IPS-11a (cell line): ENCODE measurements at regions not wholly inside any gene's neighbourhood (a gene's known extent, or its start where the extent isn't known, plus 50 kb on each side); places are given as distances from the start of the nearest gene placed in this dataset.
"Not testable (repeated sequence)": the region's sequence is repeated elsewhere in the genome, so short reads cannot be mapped to it uniquely, and the experiment has no call there.

Experiments used
- H3K4me3 ChIP-seq: one replicate; pipeline ENCODE4 v1.5.1; 2013; ENCODE audit warnings: low read depth, low read length, control low read depth

GRCh38 chr1:188652678-188653077, 1823.9 kb downstream of the PLA2G4A start:
- no peak overlapping the region for H3K4me3 ChIP-seq

- H3K4me3 ChIP-seq = not testable (repeated sequence)
These were observed 1821.7 kb downstream of the BRINP3 start for GRCh38 chr1:188655966-188656365.

DNA sequence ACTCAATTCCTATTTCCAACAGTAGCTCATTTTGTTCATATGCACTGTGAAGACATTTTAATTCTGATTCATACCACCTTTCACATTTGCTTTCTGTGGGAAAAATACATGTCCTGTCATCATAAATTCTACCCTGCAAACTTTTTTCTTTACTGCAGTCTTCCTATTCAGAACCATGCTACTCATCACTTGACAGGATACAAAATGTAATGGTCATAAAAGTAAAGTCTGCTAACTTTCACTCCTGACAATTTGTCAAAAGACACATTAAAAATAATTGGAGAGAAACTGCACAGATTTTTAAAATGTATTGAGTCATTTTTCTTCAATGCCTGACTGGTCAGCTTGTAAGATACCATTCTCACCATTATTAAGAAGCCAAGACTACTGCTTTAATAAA, 1817.1 kb downstream of the BRINP3 start:
- H3K4me3 ChIP-seq = no peak overlapping the region

GRCh38 chr1:188665477-188665876, 1812.2 kb downstream of the BRINP3 start:
- no peak overlapping the region for H3K4me3 ChIP-seq

- H3K4me3 ChIP-seq = no peak overlapping the region
These were observed 1809.6 kb downstream of the BRINP3 start for GRCh38 chr1:188668083-188668482.

DNA sequence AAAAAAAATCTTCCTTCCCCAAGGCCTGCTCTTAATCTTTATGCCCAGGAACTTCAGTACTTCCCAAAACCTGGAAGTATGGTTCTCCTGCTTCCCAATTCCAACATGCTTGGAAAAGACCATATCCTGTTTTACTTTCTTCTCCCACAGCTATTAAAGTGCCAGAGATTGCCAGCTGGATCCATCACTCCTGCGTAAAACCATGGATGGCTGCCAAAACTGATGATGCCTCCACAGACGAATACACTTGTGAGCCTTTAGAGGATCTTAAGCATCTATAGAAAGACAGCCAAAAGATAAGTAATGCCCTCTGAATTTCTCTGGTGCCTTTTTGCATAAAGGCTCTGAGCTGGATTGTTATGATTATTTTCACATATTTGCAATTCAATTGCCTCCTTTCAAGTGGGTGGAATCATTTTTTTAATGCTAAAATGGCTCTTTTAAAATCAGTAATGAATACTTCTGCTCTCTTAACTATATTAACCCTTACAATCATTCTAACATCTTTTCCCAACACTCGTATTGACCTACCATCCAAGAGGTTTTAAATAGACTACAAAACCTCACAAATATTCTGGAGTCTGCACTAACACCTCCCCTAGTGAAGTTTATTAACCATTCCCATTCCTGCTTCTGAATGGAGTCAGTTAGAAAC, 1807.8 kb downstream of the BRINP3 start:
- H3K4me3 ChIP-seq = no peak overlapping the region

DNA sequence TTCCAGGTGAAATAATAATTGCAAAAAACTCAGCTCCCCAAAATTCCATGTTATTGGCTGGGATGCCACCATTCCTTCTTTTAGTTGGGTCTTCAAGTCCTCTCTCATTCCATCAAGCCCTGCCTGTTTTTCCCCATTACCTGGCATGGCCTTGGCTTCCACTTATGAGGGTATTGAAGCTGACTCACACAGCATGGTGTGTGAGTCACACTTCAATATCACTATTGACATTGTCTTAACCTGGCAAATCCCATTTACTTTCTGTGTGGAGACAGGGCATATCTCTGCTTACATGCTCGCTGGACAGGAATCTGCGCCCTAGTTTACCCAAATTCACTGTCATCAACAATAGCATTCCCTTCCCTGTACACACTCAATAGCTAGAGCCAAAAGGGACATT, 1806.8 kb downstream of the BRINP3 start:
- no peak overlapping the region for H3K4me3 ChIP-seq

DNA sequence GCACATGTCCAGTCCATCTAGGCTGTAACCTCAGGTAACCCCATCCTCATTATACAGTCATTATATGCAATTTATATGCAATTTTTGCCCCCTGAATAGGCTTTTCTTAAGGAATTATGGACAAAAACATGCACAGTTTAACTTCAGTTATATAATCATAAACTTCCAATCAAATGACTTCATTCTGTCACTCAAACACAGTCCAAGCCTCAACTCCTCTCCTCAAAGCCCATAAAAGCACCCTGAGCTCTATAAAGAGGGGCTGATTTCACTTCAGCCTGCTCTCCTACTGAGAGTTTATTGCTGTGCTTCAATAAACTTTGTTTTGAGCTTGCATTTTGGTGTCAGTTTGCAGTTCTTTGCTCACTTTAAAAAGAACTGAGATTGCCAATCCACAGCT, 1805.5 kb downstream of the BRINP3 start:
- H3K4me3 ChIP-seq = no peak overlapping the region

DNA sequence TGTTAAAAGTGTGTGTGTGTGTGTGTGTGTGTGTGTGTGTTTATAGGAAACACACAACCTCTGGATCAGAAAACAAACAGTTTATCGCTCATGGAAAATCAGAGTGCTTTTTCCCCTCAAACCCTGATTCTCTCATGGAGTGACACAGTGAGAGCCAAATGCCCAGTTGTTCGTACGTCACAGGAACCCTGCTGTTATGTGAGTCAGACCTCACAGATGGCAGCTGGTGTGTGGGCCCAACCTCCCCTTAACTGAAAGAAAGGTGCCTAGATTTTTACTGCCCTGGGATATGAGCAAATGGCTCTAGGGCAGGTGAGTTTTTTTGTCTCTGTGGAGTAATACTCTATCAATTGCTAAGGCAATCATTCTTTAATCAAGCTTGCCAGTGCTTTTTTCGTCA, 1788.1 kb downstream of the BRINP3 start:
- H3K4me3 ChIP-seq = no peak overlapping the region

- H3K4me3 ChIP-seq = no peak overlapping the region
These were observed 1777.5 kb downstream of the BRINP3 start for GRCh38 chr1:188700116-188700515.

GRCh38 chr1:188706742-188707141, 1770.9 kb downstream of the BRINP3 start:
- no peak overlapping the region for H3K4me3 ChIP-seq

DNA sequence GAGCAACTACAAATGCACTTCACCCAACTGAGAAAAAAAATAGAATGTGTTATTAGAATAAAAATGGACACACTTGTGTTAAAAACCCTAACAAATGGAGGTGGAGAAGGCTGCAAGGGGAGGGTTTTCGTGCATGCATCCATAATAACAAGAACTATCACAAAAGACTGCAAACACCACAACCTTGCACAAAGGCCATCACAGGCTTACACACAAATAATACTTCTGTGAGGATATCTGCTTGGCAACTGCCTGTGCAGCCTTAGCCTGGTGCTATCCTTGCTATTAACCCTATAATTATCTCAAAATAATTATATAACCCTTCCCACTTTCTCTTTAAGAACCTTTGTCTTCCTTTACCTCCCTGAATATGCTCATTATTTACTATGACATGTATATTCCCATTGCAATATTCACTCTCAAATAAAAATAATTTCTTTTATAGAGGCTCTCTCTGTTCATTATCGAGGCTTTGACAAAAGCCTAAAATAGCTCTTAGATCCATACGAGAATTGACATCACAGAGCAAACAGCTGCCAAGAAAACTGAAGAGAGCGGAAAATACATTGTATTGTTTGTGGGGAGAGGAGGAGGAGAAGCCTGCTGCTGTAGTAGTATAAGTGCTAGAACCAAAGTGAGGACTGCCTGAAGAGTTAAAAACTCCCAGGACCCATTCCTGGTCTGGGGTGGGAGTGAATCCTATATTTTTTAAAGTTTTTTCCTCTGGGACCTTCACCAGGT, 1768.7 kb downstream of the BRINP3 start:
- H3K4me3 ChIP-seq = no peak overlapping the region

- H3K4me3 ChIP-seq = no peak overlapping the region
These were observed 1762.1 kb downstream of the BRINP3 start for GRCh38 chr1:188715566-188715965.

GRCh38 chr1:188719735-188720134, 1757.9 kb downstream of the BRINP3 start:
- H3K4me3 ChIP-seq = no peak overlapping the region

DNA sequence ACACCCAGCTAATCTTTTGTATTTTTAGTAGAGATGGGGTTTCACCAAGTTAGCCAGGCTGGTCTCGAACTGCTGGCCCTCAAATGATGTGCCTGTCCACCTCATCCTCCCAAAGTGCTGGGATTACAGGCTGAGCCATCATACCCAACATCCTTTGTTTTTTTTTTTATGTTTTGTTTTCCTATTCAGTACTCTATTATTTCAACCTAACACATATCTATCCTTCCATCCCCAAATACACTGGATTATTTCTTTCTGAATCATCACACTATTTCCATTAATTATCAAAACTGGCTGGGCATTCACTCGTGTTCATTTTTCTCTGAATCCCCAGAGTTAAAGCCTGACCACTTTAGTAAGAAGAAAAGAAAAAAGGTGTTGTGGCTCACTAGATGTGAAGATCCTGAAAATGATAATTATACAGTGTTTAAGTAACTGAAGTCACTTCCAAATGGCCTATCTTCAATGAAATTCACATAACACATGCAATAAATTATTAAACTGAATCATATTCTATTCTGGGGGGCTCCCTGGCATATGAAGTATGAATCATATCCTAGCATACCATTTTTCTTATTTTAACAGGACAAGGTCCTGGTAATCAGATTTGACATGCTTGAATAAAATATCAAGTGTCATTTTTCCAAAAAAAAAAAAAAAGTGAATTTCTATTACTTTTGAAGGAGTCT, 1754.2 kb downstream of the BRINP3 start:
- H3K4me3 ChIP-seq = no peak overlapping the region

DNA sequence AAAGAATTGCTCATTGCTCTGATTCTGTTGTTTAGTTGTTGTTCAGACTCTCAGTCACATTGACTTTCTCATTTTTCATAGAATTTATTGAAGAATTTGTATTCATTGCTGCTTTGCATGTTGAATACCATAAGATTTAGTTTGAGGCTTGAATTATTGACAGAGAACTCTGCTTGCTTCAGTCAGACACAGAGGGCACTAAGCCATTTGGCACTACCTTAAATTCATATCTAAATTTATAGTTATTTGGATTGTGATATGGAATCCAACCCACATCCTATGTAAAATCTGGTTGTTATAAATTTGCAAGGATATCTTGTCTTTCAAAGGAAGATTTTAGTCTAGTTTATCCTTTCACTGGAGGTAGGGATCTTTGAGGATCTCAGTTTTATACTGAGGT, 1748.6 kb downstream of the BRINP3 start:
- no peak overlapping the region for H3K4me3 ChIP-seq

DNA sequence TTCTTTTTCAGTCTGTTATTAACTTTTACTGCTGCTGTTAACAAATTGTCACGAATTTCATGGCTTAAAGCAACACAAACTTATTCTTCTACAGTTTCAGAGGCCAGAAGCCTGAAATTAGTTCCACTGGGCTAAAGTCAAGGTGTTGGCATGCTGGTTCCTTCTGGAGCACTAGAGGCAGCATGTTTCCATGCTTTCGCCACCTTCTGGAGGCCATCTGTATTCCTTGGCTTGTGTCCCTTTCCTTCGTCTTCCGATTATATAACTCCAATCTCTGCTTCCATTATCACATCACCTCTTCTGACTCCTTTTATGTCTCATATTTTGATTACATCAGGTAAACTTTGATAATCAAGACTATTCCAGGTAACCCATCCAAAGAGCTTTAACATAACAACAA, 1742.1 kb downstream of the BRINP3 start:
- no peak overlapping the region for H3K4me3 ChIP-seq

DNA sequence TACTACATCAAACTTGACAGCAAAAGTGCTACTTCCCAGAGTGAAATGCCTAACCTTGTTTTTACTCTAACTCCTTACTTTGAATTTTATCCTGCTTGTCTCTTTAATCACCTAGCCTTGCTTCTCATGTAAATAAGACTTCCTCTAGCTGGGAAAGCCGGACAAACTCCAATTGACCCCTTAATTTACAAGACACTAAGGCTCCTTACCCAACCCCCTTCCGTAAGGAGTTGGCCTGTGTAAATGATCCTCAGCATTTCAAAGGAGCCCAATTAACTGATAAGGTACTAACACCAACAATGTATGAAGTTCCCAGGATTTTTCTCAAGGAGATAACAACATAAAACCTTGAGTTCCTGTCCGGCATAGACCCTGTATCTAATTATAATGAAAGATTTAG, 1728.4 kb downstream of the BRINP3 start:
- H3K4me3 ChIP-seq = not testable (repeated sequence)

DNA sequence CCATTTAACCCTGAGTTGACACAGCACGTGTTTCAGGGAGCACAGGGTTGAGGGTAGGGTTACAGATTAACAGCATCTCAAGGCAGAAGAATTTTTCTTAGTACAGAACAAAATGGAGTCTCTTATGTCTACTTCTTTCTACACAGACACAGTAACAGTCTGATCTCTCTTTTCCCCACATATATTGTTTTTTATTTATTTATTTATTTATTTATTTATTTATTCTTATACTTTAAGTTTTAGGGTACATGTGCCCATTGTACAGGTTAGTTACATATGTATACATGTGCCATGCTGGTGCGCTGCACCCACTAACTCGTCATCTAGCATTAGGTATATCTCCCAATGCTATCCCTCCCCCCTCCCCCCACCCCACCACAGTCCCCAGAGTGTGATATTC, 1725.6 kb downstream of the BRINP3 start:
- not testable (repeated sequence) for H3K4me3 ChIP-seq

GRCh38 chr1:188757747-188758146, 1719.9 kb downstream of the BRINP3 start:
- H3K4me3 ChIP-seq = peak overlapping the region; percentile 13

GRCh38 chr1:188761226-188761625, 1716.4 kb downstream of the BRINP3 start:
- no peak overlapping the region for H3K4me3 ChIP-seq

DNA sequence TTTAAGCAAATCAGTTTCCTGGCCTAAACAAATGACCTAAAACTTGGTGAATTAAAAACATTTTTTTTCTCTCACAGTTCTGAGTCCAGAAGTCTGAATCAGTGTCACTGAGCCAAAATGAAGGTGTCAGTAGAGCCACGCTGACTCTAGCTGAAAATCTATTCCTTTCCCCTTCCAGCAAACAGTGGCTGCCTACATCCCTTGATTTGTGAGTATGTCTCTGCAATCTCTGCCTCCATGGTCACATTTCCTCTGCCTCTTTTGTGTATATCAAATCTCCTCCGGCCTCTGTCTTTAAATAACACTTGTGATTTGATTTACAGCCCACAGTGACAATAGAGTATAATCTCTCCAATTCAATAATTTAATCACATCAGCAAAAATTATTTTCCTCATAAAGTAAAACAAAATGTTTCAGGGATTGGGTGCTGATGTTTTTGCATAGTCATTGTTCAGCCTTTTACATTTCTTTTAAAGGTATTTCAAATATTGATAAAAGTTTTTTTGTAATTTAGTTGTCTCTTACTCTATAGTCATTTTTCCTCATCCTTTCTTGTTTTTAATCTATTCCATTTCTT, 1715.4 kb downstream of the BRINP3 start:
- H3K4me3 ChIP-seq = no peak overlapping the region
